Transverse colon (tissue), 4 donors: ENCODE measurements at regions not wholly inside any gene's neighbourhood (a gene's known extent, or its start where the extent isn't known, plus 50 kb on each side); places are given as distances from the start of the nearest gene placed in this dataset.
A peak's percentile ranks its signal among the peaks of the same experiment; 100 is the strongest.

Experiments
- DNase-seq: peaks from one replicate; pipeline ENCODE4 v3.0.0-alpha.2; 2019
- H3K27ac ChIP-seq, 4 donors: fragments of 200-600 bp; sonication (generic); 2 replicates each; pipeline ENCODE4 v1.5.1; 2016 to 2018; ENCODE audit warnings: inconsistent platforms in 4 of 4
- H3K27me3 ChIP-seq: fragments of 200-600 bp; sonication (generic); 2 replicates; pipeline ENCODE4 v1.5.1; 2017; ENCODE audit warnings: inconsistent platforms
- H3K36me3 ChIP-seq, 4 donors: fragments of 200-600 bp; sonication (generic); 2 replicates each; pipeline ENCODE4 v1.5.1; 2017 to 2019; ENCODE audit warnings: inconsistent platforms in 4 of 4
- H3K4me1 ChIP-seq, 4 donors: fragments of 200-600 bp; sonication (generic); 2 replicates each; pipeline ENCODE4 v1.5.1; 2017 to 2020; ENCODE audit warnings: inconsistent platforms in 4 of 4
- H3K4me3 ChIP-seq, 4 donors: fragments of 200-600 bp; sonication (generic); 1 replicate in 1 of 4; 2 replicates in 3 of 4; pipeline versions ENCODE4 v1.5.1 to v1.6.1; 2017 to 2019; ENCODE audit warnings: inconsistent platforms in 4 of 4
- H3K9me3 ChIP-seq, 2 donors: fragments of 200-600 bp; sonication (generic); 2 replicates each; pipeline ENCODE4 v1.5.1; 2017 to 2019; ENCODE audit warnings: inconsistent platforms in 2 of 2
- CTCF ChIP-seq, 5 experiments: fragments of 200-600 bp in 3 of 5; fragments of 450-650 bp in 2 of 5; sonication (generic) in 3 of 5; IDR thresholded peaks; 1 replicate in 2 of 5; 2 replicates in 3 of 5; pipeline ENCODE4 v1.5.1; 2016 to 2017; ENCODE audit warnings: antibody characterized with exemption in 5 of 5, inconsistent platforms in 3 of 5, mild to moderate bottlenecking in 2 of 5, moderate library complexity in 1 of 5
- EP300 ChIP-seq: sonication (generic); formaldehyde crosslinking; IDR thresholded peaks from one replicate; pipeline ENCODE4 v1.6.1; 2017; ENCODE audit warnings: antibody characterized with exemption, low read depth
- POLR2A ChIP-seq: fragments of 450-650 bp; IDR thresholded peaks from one replicate; pipeline ENCODE4 v1.6.1; 2016; ENCODE audit warnings: antibody characterized with exemption, mild to moderate bottlenecking, moderate library complexity
- POLR2AphosphoS5 ChIP-seq, 3 donors: sonication (generic); formaldehyde crosslinking; IDR thresholded peaks; one replicate each; pipeline ENCODE4 v1.6.1; 2016; ENCODE audit warnings: antibody characterized with exemption in 3 of 3
- WGBS, 2 donors: methylation state at CpG; one replicate each; pipeline ENCODE4 v1.1.5; 2018; ENCODE audit warnings: low coverage in 1 of 2; 5-methylcytosine and 5-hydroxymethylcytosine counted together
- in situ Hi-C, 4 donors: fragments of 200-750 bp; cut with MboI; loops; one replicate each; pipeline versions ENCODE4 v1.15.0 to v1.15.1; 2017; ENCODE audit warnings: low sequenced_read_pairs in 3 of 4, low pct_ligation_motif_present in 1 of 4, low pct_unique_long_range_greater_than_20kb in 1 of 4
- intact Hi-C: fragments of 100-400 bp; cut with DNase I; formaldehyde crosslinking; loops from one replicate; pipeline ENCODE4 v1.15.1; 2023; ENCODE audit warnings: low total_unique reads

- peaks cover 13% of the 10 kb centered on the region for H3K27me3 ChIP-seq
- H3K9me3 ChIP-seq, result no peaks in the 10 kb centered on the region
- H3K4me3 ChIP-seq, result no peak overlapping the region
- in situ Hi-C loops, result no loop called here
- DNase-seq, result no peak
- no peak for TF ChIP-seq EP300
- TF ChIP-seq POLR2A, result no peak
- no peak for TF ChIP-seq CTCF (IDR thresholded peaks at IDR 0.05)
- TF ChIP-seq POLR2AphosphoS5 (IDR thresholded peaks at IDR 0.05), result no peak
- H3K27ac ChIP-seq, result no peak overlapping the region
- 61 to 70% methylated on average over 5 of the region's 5 CpGs for whole genome bisulfite sequencing, 2 donors
- no peaks in the 10 kb centered on the region for H3K36me3 ChIP-seq
- intact Hi-C loops, result no loop called here
- no peaks in the 10 kb centered on the region for H3K4me1 ChIP-seq
Observed at GRCh38 chr6:166245148-166245547, 63.0 kb downstream of the PRR18 start.

GRCh38 chr6:166244353-166245045 is 63.7 kb downstream of the PRR18 start:
- WGBS, 2 donors, result 53 to 70% methylated on average over 7 to 11 of the region's 11 CpGs
- no peak for TF ChIP-seq EP300
- Histone ChIP-seq H3K27ac (no peak overlapping the region), H3K4me1 (no peaks in the 10 kb centered on the region), H3K27me3 (peaks cover 13% of the 10 kb centered on the region), H3K36me3 (no peaks in the 10 kb centered on the region), H3K4me3 (no peak overlapping the region), H3K9me3 (no peaks in the 10 kb centered on the region)
- intact Hi-C loops, result no loop called here
- peak; percentile 9 for DNase-seq
- in situ Hi-C loops, result no loop called here

GRCh38 chr6:166242888-166243287 is 65.3 kb downstream of the PRR18 start:
- whole genome bisulfite sequencing, 2 donors, result 83 to 84% methylated on average over 3 to 4 of the region's 4 CpGs
- no peaks in the 10 kb centered on the region for H3K36me3 ChIP-seq
- in situ Hi-C loops, result no loop called here
- no peaks in the 10 kb centered on the region for H3K4me1 ChIP-seq
- DNase-seq, result no peak
- intact Hi-C loops, result no loop called here
- no peak overlapping the region for H3K4me3 ChIP-seq
- TF ChIP-seq POLR2A (no peak), CTCF (IDR thresholded peaks at IDR 0.05) (no peak), EP300 (no peak), POLR2AphosphoS5 (IDR thresholded peaks at IDR 0.05) (no peak)
- H3K9me3 ChIP-seq, result no peaks in the 10 kb centered on the region
- peaks cover 13% of the 10 kb centered on the region for H3K27me3 ChIP-seq
- no peak overlapping the region for H3K27ac ChIP-seq

GRCh38 chr6:166241974-166242373 is 66.2 kb downstream of the PRR18 start:
- Histone ChIP-seq H3K9me3 (no peaks in the 10 kb centered on the region), H3K27me3 (peaks cover 13% of the 10 kb centered on the region), H3K27ac (no peak overlapping the region), H3K4me1 (no peaks in the 10 kb centered on the region), H3K36me3 (no peaks in the 10 kb centered on the region), H3K4me3 (no peak overlapping the region)
- TF ChIP-seq CTCF (IDR thresholded peaks at IDR 0.05) (no peak), POLR2A (no peak)
- intact Hi-C loops (no loop called here), in situ Hi-C loops (no loop called here)
- WGBS, 2 donors, result 79 to 80% methylated on average over 1 to 6 of the region's 6 CpGs
- DNase-seq, result no peak

- no peak for TF ChIP-seq EP300
- TF ChIP-seq CTCF (IDR thresholded peaks at IDR 0.05), result no peak
- no peak for TF ChIP-seq POLR2A
- TF ChIP-seq POLR2AphosphoS5 (IDR thresholded peaks at IDR 0.05), result no peak
- H3K4me3 ChIP-seq, result no peak overlapping the region
- in situ Hi-C loops (no loop called here), intact Hi-C loops (no loop called here)
- H3K27ac ChIP-seq, result no peak overlapping the region
- H3K27me3 ChIP-seq, result peaks cover 13% of the 10 kb centered on the region
- H3K9me3 ChIP-seq, result no peaks in the 10 kb centered on the region
- no peaks in the 10 kb centered on the region for H3K36me3 ChIP-seq
- no peaks in the 10 kb centered on the region for H3K4me1 ChIP-seq
- no peak for DNase-seq
- WGBS, 2 donors, result 72 to 85% methylated on average over 4 to 11 of the region's 11 CpGs
Observed at GRCh38 chr6:166240889-166241288, 67.3 kb downstream of the PRR18 start.
